Gastrocnemius medialis (tissue), 4 donors: ENCODE measurements at regions not wholly inside any gene's neighbourhood (a gene's known extent, or its start where the extent isn't known, plus 50 kb on each side); places are given as distances from the start of the nearest gene placed in this dataset.
"Not testable (repeated sequence)": the region's sequence is repeated elsewhere in the genome, so short reads cannot be mapped to it uniquely, and the experiment has no call there.

ENCODE experiments used
- ATAC-seq, 2 donors: fragments of 150-250 bp; one replicate each; pipeline ENCODE4 v1.9.1; 2016
- DNase-seq, 2 donors: peaks; one replicate each; pipeline ENCODE4 v3.0.0-alpha.2; 2019
- H3K27ac ChIP-seq, 4 donors: fragments of 200-600 bp; sonication (generic); 1 replicate in 1 of 4; 2 replicates in 3 of 4; pipeline ENCODE4 v1.5.1; 2016 to 2018; ENCODE audit warnings: mild to moderate bottlenecking in 2 of 4, moderate library complexity in 1 of 4
- H3K27me3 ChIP-seq, 3 donors: fragments of 200-600 bp; sonication (generic) in 2 of 3; 1 replicate in 1 of 3; 2 replicates in 2 of 3; pipeline versions ENCODE4 v1.5.1 to v1.6.0; 2016 to 2019; ENCODE audit warnings: mild to moderate bottlenecking in 1 of 3, moderate library complexity in 1 of 3
- H3K36me3 ChIP-seq, 2 donors: fragments of 200-600 bp; sonication (generic) in 1 of 2; one replicate each; pipeline ENCODE4 v1.5.1; 2017 to 2018
- H3K4me1 ChIP-seq, 2 donors: fragments of 200-600 bp; sonication (generic) in 1 of 2; one replicate each; pipeline ENCODE4 v1.5.1; 2016 to 2017; ENCODE audit warnings: mild to moderate bottlenecking in 2 of 2
- H3K4me3 ChIP-seq, 4 donors: fragments of 200-600 bp; sonication (generic) in 3 of 4; 1 replicate in 1 of 4; 2 replicates in 3 of 4; pipeline ENCODE4 v1.5.1; 2016 to 2019; ENCODE audit warnings: mild to moderate bottlenecking in 2 of 4
- H3K9me3 ChIP-seq, 3 donors: fragments of 200-600 bp; sonication (generic) in 2 of 3; 1 replicate in 1 of 3; 2 replicates in 2 of 3; pipeline ENCODE4 v1.5.1; 2016 to 2019
- CTCF ChIP-seq, 5 experiments: fragments of 450-650 bp in 3 of 5; fragments of 200-600 bp in 2 of 5; sonication (generic) in 2 of 5; IDR thresholded peaks in 4 of 5; conservative IDR thresholded peaks in 1 of 5; 1 replicate in 4 of 5; 2 replicates in 1 of 5; pipeline ENCODE4 v1.5.1; 2016 to 2019; ENCODE audit warnings: antibody characterized with exemption in 5 of 5, mild to moderate bottlenecking in 3 of 5, moderate library complexity in 3 of 5
- POLR2A ChIP-seq, 2 donors: fragments of 450-650 bp; IDR thresholded peaks; one replicate each; pipeline ENCODE4 v1.6.1; 2017; ENCODE audit warnings: antibody characterized with exemption in 2 of 2, mild to moderate bottlenecking in 2 of 2, moderate library complexity in 2 of 2
- in situ Hi-C, 4 donors: fragments of 200-750 bp; cut with MboI; loops; one replicate each; pipeline versions ENCODE4 v1.15.0 to v1.8.0; 2017; ENCODE audit warnings: low sequenced_read_pairs in 4 of 4
- intact Hi-C: fragments of 100-400 bp; cut with DNase I; formaldehyde crosslinking; loops from one replicate; pipeline ENCODE4 v1.15.1; 2023; ENCODE audit warnings: low total_unique reads

GRCh38 chrX:143319526-143319925 lies 197.7 kb downstream of the SPANXN3 start:
- no peak for DNase-seq
- Histone ChIP-seq H3K27me3 (no peaks in the 10 kb centered on the region), H3K27ac (no peak overlapping the region), H3K9me3 (no peaks in the 10 kb centered on the region), H3K4me3 (no peak overlapping the region), H3K4me1 (no peaks in the 10 kb centered on the region), H3K36me3 (no peaks in the 10 kb centered on the region)
- intact Hi-C loops: no loop called here
- in situ Hi-C loops: no loop called here
- no peak for ATAC-seq
- TF ChIP-seq CTCF (IDR thresholded peaks at IDR 0.05 in 4 of 5, conservative IDR thresholded peaks at IDR 0.05 in 1 of 5) (no peak), POLR2A (IDR thresholded peaks at IDR 0.05) (no peak)

GRCh38 chrX:143318857-143319256 lies 198.4 kb downstream of the SPANXN3 start:
- H3K27ac ChIP-seq, H3K4me3 ChIP-seq, ATAC-seq, H3K9me3 ChIP-seq, DNase-seq, H3K4me1 ChIP-seq, H3K27me3 ChIP-seq, in situ Hi-C loops, H3K36me3 ChIP-seq, intact Hi-C loops: not testable (repeated sequence)

- in situ Hi-C loops: no loop called here
- Histone ChIP-seq H3K27ac (no peak overlapping the region), H3K27me3 (no peaks in the 10 kb centered on the region)
Observed at GRCh38 chrX:143306991-143307937, 210.0 kb downstream of the SPANXN3 start.

GRCh38 chrX:143304518-143304917 lies 212.8 kb downstream of the SPANXN3 start:
- Histone ChIP-seq H3K4me1 (no peaks in the 10 kb centered on the region), H3K9me3 (no peaks in the 10 kb centered on the region), H3K27me3 (no peaks in the 10 kb centered on the region), H3K27ac (no peak overlapping the region), H3K4me3 (no peak overlapping the region), H3K36me3 (no peaks in the 10 kb centered on the region)
- DNase-seq (no peak), ATAC-seq (no peak)
- intact Hi-C loops (no loop called here), in situ Hi-C loops (no loop called here)
- no peak for TF ChIP-seq POLR2A (IDR thresholded peaks at IDR 0.05)
- TF ChIP-seq CTCF (IDR thresholded peaks at IDR 0.05 in 4 of 5, conservative IDR thresholded peaks at IDR 0.05 in 1 of 5): no peak

More at GRCh38 chrX:143306991-143307937, 210.0 kb downstream of the SPANXN3 start:
- no peaks in the 10 kb centered on the region for H3K4me1 ChIP-seq
- no peak overlapping the region for H3K4me3 ChIP-seq
- DNase-seq: no peak
- ATAC-seq: no peak
- intact Hi-C loops: no loop called here
- no peak for TF ChIP-seq CTCF (IDR thresholded peaks at IDR 0.05 in 4 of 5, conservative IDR thresholded peaks at IDR 0.05 in 1 of 5)
- no peak for TF ChIP-seq POLR2A (IDR thresholded peaks at IDR 0.05)
- H3K36me3 ChIP-seq: no peaks in the 10 kb centered on the region
- no peaks in the 10 kb centered on the region for H3K9me3 ChIP-seq

GRCh38 chrX:143304025-143304424 lies 213.2 kb downstream of the SPANXN3 start:
- no peaks in the 10 kb centered on the region for H3K36me3 ChIP-seq
- no peak overlapping the region for H3K27ac ChIP-seq
- TF ChIP-seq POLR2A (IDR thresholded peaks at IDR 0.05) (no peak), CTCF (IDR thresholded peaks at IDR 0.05 in 4 of 5, conservative IDR thresholded peaks at IDR 0.05 in 1 of 5) (no peak)
- intact Hi-C loops (no loop called here), in situ Hi-C loops (no loop called here)
- no peaks in the 10 kb centered on the region for H3K9me3 ChIP-seq
- H3K27me3 ChIP-seq: no peaks in the 10 kb centered on the region
- ATAC-seq (no peak), DNase-seq (no peak)
- no peaks in the 10 kb centered on the region for H3K4me1 ChIP-seq
- no peak overlapping the region for H3K4me3 ChIP-seq
